ENCODE measurements at regions not wholly inside any gene's neighbourhood (a gene's known extent, or its start where the extent isn't known, plus 50 kb on each side); places are given as distances from the start of the nearest gene placed in this dataset.

DNA sequence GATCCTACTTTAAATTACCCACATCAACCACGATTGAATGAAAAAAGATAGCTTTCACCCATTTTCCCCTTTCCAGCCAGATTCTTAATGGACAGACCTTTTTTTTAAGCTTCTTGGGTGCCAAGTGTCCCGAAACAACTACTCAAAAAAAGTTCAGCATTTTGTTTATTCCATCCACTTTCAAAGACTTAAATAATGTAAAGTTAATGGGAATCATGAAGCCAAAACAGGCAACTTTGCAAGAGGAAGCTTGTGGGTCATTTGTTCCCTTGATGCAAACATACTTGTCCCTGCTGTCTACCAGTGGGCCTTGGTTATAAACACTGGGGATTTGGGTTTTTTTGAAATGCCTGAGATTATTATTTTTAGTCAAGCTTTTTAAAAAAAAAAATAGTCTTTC lies 414.0 kb upstream of the PSMD7 start:
- TF ChIP-seq FOXA1 (IDR thresholded peaks at IDR 0.05): no peak
- TF ChIP-seq L3MBTL2 (conservative IDR thresholded peaks at IDR 0.05): no peak
- no peak for TF ChIP-seq FOXM1 (IDR thresholded peaks at IDR 0.05; ENCODE audit: borderline replicate concordance)
- TF ChIP-seq ARNT (IDR thresholded peaks at IDR 0.05): no peak
- no peak for TF ChIP-seq LEF1 (IDR thresholded peaks at IDR 0.05; ENCODE audit: borderline replicate concordance)
- no peak for TF ChIP-seq SP1 (IDR thresholded peaks at IDR 0.05)
- no peak for TF ChIP-seq NFRKB (IDR thresholded peaks at IDR 0.05)
- no peak for TF ChIP-seq ZNF384 (IDR thresholded peaks at IDR 0.05)
- no peak for TF ChIP-seq CTBP1 (IDR thresholded peaks at IDR 0.05; ENCODE audit: borderline replicate concordance)

Data from HEK293T (cell line).